Neural progenitor cell (in vitro differentiated cells): ENCODE measurements at regions not wholly inside any gene's neighbourhood (a gene's known extent, or its start where the extent isn't known, plus 50 kb on each side); places are given as distances from the start of the nearest gene placed in this dataset.

Experiments
- EZH2 ChIP-seq: fragments of 200-600 bp; sonication (generic); IDR thresholded peaks from 2 replicates; pipeline ENCODE4 v1.6.1; 2017; ENCODE audit warnings: antibody characterized with exemption, mild to moderate bottlenecking, moderate library complexity
- TF ChIP-seq, protein P1 (sequence below): fragments of 200-600 bp; sonication (generic); IDR thresholded peaks from 2 replicates; pipeline ENCODE4 v1.5.1; 2017; ENCODE audit warnings: antibody characterized with exemption, mild to moderate bottlenecking

DNA sequence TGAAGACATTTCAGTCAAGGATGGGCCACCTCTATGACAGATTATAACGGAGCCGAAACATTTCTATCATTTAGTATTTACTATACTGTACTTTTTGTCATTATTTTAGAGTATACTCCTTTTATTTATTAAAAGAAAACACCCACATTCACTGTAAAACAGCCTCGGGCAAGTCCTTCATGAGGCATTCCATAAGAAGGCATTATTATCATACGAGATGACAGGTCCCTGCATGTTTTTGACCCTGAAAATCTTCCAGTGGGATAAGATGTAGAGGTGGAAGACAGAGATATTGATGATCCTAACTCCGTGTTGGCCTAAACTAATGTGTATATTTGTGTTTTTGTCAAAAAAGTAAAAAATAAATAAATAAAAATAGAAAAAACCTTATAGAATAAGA lies 245.0 kb downstream of the MTX2 start:
- TF ChIP-seq, protein P1, sequence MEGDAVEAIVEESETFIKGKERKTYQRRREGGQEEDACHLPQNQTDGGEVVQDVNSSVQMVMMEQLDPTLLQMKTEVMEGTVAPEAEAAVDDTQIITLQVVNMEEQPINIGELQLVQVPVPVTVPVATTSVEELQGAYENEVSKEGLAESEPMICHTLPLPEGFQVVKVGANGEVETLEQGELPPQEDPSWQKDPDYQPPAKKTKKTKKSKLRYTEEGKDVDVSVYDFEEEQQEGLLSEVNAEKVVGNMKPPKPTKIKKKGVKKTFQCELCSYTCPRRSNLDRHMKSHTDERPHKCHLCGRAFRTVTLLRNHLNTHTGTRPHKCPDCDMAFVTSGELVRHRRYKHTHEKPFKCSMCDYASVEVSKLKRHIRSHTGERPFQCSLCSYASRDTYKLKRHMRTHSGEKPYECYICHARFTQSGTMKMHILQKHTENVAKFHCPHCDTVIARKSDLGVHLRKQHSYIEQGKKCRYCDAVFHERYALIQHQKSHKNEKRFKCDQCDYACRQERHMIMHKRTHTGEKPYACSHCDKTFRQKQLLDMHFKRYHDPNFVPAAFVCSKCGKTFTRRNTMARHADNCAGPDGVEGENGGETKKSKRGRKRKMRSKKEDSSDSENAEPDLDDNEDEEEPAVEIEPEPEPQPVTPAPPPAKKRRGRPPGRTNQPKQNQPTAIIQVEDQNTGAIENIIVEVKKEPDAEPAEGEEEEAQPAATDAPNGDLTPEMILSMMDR: no peak
- no peak for TF ChIP-seq EZH2
